Activated T-cell treated with anti-CD3 and anti-CD28 coated beads for 48 hours (primary cell): ENCODE measurements at regions not wholly inside any gene's neighbourhood (a gene's known extent, or its start where the extent isn't known, plus 50 kb on each side); places are given as distances from the start of the nearest gene placed in this dataset.

Experiments
- DNase-seq: peaks from one replicate; pipeline ENCODE4 v3.0.0-alpha.2; 2020; ENCODE audit warnings: low read depth

- DNase-seq = no peak
Measured at GRCh38 chr2:234764372-234764771, 187.4 kb upstream of the SH3BP4 start.

- DNase-seq = no peak
Measured at GRCh38 chr2:234763002-234763873, 188.6 kb upstream of the SH3BP4 start.

- DNase-seq = no peak
Measured at GRCh38 chr2:234761910-234762309, 189.9 kb upstream of the SH3BP4 start.

- DNase-seq = no peak
Measured at GRCh38 chr2:234754126-234754525, 197.7 kb upstream of the SH3BP4 start.

GRCh38 chr2:234753701-234754100 is 198.1 kb upstream of the SH3BP4 start:
- no peak for DNase-seq

GRCh38 chr2:234752966-234753365 is 198.9 kb upstream of the SH3BP4 start:
- no peak for DNase-seq

- DNase-seq = no peak
Measured at GRCh38 chr2:234751275-234751973, 200.4 kb upstream of the SH3BP4 start.

- no peak for DNase-seq
Measured at GRCh38 chr2:234747833-234748559, 203.8 kb upstream of the SH3BP4 start.

GRCh38 chr2:234747032-234747431 is 204.8 kb upstream of the SH3BP4 start:
- no peak for DNase-seq

- DNase-seq = no peak
Measured at GRCh38 chr2:234745347-234745746, 206.5 kb upstream of the SH3BP4 start.

- DNase-seq = no peak
Measured at GRCh38 chr2:234741976-234742375, 209.8 kb upstream of the SH3BP4 start.

- DNase-seq = no peak
Measured at GRCh38 chr2:234739061-234739460, 212.8 kb upstream of the SH3BP4 start.

GRCh38 chr2:234735829-234736228 is 216.0 kb upstream of the SH3BP4 start:
- no peak for DNase-seq

GRCh38 chr2:234733795-234734600 is 217.8 kb upstream of the SH3BP4 start:
- DNase-seq = no peak

- no peak for DNase-seq
Measured at GRCh38 chr2:234733093-234733489, 218.7 kb upstream of the SH3BP4 start.

GRCh38 chr2:234732404-234733092 is 219.3 kb upstream of the SH3BP4 start:
- DNase-seq = no peak

GRCh38 chr2:234731236-234731635 is 220.6 kb upstream of the SH3BP4 start:
- no peak for DNase-seq

- no peak for DNase-seq
Measured at GRCh38 chr2:234730066-234730640, 221.7 kb upstream of the SH3BP4 start.

- no peak for DNase-seq
Measured at GRCh38 chr2:234725528-234726264, 226.1 kb upstream of the SH3BP4 start.

GRCh38 chr2:234724850-234725249 is 227.0 kb upstream of the SH3BP4 start:
- no peak for DNase-seq
